ENCODE measurements at regions not wholly inside any gene's neighbourhood (a gene's known extent, or its start where the extent isn't known, plus 50 kb on each side); places are given as distances from the start of the nearest gene placed in this dataset.

GRCh38 chr21:14609274-14609673, 63.2 kb upstream of the SAMSN1 start:
- DNase-seq, result no peak

DNA sequence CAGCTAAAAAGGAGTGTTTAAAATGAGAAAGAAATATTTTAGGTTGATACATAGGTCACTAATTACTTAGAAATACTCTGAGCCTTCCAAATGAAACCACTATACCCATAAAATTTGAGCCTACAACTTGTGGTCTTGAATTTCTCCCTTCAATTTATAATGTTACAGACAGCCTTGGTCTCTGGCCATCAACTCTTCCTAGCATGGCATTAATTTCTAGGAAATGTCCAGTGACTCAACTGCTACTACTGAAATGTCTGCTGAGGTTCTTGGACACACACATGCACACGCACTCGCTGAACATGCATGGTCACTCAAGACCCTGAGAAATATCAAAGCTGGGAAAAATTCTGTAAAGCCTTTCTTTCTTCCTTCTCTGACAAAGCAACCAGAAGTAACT, 61.1 kb upstream of the SAMSN1 start:
- no peak for DNase-seq

DNA sequence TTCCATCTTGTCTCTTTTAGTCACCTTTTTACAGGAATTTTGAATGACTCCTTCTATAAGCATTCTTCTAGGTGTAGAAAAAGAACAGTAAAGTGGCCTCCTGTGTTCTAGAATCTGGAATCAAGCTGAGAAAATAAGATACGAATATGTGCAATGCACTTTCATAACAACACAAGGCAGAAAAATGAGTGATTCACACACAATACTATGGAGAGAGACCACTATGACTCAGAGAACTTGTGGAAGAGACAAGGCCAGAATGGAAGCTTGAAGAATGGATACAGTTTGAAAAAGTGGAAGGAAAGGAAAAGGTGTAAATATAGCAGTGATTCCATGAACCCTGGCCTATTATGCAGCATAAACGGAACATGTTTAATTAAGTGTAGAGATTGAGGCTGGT, 57.1 kb upstream of the SAMSN1 start:
- no peak for DNase-seq

DNA sequence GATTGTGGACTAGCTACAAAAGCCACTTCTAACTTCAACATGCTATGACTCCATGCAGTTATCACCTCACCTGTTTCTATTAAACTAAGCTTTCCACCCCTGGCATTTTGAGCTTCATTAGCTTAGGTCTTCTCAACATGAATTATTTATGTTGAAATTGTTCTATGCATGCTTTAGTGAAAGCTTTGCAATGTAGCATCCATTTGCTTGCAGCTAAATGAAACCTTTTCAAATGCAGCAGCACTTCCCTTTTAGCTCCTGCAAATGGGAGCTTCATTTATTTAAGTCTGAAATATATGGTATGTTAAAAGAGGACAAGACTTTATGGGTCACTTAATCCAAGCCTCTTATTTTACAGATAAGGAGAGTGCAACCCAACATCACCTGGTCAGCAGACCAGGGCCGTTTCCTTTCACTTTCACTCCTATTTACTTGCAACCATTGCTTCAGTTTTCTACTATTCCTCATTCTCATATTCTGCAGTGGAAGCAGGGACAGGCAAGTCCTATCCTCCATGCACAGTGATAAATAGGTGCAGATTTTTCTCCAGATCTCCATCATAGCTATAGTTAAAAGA, 56.4 kb upstream of the SAMSN1 start:
- DNase-seq, result no peak

DNA sequence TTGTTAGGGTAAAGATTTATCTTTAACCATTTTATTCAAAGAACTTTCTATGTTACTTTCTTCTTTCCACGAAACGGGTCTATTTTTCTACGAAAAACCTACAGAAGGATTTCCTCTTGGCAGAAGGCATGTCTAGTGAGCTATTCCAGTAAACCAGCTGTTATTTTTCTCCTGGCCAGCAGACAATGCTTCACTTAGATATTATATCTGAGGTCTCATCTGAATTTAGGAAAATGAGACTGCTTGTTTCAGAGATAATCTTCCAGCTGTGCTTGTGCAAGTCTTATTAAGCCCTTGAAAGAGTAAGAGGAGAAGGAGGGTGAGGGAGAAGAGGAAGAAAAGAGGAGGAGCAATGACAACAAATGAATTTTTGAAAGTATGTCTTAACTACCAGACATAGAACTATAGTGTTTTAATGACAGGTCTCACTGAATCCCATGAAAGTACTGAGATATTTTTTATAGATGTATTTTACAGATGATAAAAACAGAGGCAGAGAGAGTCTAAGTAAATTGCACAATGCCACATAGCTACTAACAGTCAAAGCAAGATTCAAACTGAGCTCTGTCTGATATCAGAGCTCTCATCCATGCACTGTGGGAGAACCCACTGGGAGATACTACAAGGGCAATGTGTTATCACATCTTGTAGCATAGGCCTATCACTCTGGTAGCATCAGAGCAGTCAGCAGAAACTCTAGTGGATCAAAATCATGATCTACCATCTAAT, 54.6 kb upstream of the SAMSN1 start:
- DNase-seq, result no peak

DNA sequence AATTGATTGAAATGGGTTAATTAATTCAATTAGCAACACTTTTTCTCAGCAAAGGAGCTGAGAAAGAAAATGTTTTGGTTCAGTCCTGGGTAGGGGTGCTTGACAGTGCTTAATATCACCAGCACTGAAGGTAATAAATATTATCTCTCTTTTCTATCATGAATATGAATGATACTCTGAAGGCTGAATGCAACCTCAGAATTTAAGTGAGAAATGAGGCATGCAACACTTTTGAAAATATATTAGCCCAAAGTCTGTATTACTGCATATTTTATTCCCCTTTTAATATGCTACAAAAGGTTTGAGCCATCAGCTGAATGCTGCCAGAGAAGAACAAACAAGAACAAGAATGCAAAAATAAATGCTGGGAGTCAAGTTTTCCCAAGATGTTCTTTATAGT, 52.0 kb upstream of the SAMSN1 start:
- DNase-seq, result no peak

Data from left hindlimb (tissue), 1 donor.